ENCODE measurements at regions not wholly inside any gene's neighbourhood (a gene's known extent, or its start where the extent isn't known, plus 50 kb on each side); places are given as distances from the start of the nearest gene placed in this dataset.
"Not testable (repeated sequence)": the region's sequence is repeated elsewhere in the genome, so short reads cannot be mapped to it uniquely, and the experiment has no call there.

- TF ChIP-seq, protein P1, sequence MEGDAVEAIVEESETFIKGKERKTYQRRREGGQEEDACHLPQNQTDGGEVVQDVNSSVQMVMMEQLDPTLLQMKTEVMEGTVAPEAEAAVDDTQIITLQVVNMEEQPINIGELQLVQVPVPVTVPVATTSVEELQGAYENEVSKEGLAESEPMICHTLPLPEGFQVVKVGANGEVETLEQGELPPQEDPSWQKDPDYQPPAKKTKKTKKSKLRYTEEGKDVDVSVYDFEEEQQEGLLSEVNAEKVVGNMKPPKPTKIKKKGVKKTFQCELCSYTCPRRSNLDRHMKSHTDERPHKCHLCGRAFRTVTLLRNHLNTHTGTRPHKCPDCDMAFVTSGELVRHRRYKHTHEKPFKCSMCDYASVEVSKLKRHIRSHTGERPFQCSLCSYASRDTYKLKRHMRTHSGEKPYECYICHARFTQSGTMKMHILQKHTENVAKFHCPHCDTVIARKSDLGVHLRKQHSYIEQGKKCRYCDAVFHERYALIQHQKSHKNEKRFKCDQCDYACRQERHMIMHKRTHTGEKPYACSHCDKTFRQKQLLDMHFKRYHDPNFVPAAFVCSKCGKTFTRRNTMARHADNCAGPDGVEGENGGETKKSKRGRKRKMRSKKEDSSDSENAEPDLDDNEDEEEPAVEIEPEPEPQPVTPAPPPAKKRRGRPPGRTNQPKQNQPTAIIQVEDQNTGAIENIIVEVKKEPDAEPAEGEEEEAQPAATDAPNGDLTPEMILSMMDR (IDR thresholded peaks at IDR 0.05) = not testable (repeated sequence)
- TF ChIP-seq POLR2A (IDR thresholded peaks at IDR 0.05) = not testable (repeated sequence)
Observed at GRCh38 chr12:131328861-131329845, 375.4 kb downstream of the ADGRD1 start.

Data from lower leg skin (tissue), 3 donors.